Glomerular visceral epithelial cell (primary cell): ENCODE measurements at regions not wholly inside any gene's neighbourhood (a gene's known extent, or its start where the extent isn't known, plus 50 kb on each side); places are given as distances from the start of the nearest gene placed in this dataset.

Experiments
- DNase-seq: peaks from one replicate; pipeline ENCODE4 v3.0.0-alpha.2; 2016; ENCODE audit errors: extremely low spot score

DNA sequence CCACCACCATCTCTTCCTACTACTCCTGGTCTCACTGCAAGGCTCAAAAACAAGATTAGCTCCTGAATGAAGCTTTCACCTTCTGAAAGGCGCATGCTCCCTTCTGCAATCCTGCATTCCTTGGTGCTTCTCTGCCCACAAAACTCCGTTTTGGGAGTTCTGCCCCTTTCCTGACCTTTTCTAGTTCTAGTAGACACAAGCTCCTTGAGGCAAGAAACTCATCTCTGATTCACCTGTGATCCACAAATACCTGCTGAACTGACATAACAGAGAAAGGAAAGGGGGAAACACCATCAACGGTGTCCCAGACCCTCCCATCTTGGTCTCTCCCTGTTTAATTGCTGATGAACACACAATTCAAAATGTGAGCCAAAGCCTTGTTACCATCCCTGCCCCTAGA is 64.0 kb upstream of the EGR2 start:
- no peak for DNase-seq

DNA sequence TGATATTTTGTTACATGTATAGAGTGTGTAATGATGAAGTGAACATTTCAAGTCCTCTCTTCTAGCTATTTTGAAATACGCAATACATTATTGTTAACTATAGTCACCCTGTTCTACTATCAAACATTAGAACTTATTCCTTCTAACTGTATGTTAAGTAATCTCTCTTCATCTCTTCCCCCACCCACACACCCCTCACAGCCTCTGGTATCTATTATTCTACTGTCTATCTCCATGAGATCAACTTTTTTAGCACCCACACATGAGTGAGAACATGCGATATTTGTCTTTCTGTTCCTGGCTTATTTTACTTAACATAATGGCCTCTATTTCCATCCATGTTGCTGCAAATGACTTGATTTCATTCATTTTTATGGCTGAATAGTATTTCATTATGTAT is 57.7 kb upstream of the EGR2 start:
- no peak for DNase-seq

DNA sequence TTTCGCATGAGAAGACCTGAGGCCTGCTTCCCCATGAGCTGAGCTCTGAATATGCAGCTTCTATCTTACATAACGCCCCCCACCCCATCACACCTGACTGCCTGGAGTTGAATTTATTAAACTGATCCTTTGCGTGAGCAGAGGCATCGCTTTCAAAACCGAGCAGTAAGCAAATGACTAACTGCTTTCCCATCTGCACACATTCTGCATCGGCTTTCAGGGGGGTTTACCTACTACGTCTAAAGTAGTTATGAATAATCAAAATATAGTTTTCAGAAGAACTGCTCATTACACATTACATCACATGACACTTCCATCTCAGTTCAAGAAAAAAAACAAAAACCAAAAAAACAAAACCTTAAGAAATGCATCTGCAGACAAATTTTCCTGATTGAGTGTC is 54.7 kb upstream of the EGR2 start:
- DNase-seq: no peak

DNA sequence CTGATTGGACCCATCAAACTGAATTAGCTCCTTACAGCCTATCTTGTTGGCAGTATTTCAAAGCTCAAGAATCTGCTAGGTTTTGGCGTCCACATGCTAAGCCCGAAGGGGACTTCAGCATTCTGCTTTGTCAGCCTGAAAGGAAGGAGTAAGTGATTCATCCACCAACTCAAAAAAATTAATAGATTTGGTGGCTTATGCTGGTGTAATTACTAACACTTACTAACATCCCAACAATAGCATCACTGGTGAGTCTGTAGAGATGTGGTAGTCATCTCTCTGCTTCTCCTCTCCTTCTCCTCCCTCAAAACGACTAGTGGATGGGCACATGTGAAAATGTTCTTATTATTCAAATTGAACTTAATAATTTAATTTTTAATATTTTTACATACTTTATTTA is 53.8 kb upstream of the EGR2 start:
- no peak for DNase-seq

DNA sequence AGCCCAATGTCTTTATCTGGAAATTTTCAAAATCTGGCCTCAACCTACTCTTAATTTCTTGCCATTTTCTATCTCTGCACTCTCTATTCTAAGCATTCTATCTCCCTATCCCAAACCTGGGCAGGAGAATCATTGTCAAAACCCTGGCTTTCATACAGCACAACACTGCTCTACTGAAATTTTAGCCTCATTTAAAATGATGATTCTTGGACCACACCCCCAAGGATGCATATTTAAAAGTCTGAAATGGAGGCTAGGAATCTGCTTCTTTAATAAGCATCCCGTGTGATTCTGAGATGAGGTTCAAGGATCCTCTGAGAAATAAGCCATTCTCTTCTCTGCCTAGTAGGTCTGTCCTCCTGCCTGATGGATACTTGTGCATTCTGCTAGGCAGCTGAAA is 50.8 kb upstream of the EGR2 start:
- DNase-seq: no peak

DNA sequence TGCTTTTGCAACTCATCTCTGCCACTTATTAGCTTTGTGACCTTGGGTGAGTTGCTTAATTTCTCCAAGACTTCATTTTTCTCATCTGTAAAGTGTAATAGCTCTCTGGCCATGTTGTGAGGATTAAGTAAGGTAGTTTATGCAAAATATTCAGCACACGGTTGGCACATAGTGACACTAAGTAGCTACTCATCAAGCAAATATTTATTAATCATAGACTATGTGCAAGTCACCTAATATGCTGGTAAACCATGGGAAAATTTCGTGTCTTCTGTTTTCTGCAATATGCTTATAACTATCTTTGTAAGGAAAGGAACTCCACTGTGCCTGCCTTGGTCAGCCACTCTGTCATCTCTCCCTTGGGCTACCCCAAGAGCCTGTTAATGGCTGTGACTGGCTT is 50.3 kb upstream of the EGR2 start:
- DNase-seq: no peak
